H1 (cell line): ENCODE measurements at regions not wholly inside any gene's neighbourhood (a gene's known extent, or its start where the extent isn't known, plus 50 kb on each side); places are given as distances from the start of the nearest gene placed in this dataset.

Source experiments
- BRCA1 ChIP-seq: IDR thresholded peaks from 2 replicates; pipeline ENCODE4 v1.6.1; 2012; ENCODE audit warnings: low read depth, low read length, improper control_type of control experiment
- JUND ChIP-seq: IDR thresholded peaks from 2 replicates; pipeline ENCODE4 v1.6.1; 2011; ENCODE audit warnings: mild to moderate bottlenecking, improper control_type of control experiment, low read length
- SP1 ChIP-seq: IDR thresholded peaks from 2 replicates; pipeline ENCODE4 v1.6.1; 2011; ENCODE audit warnings: low read depth, low read length
- TBP ChIP-seq: IDR thresholded peaks from 2 replicates; pipeline ENCODE4 v1.6.1; 2011; ENCODE audit warnings: low read depth, low read length, improper control_type of control experiment

DNA sequence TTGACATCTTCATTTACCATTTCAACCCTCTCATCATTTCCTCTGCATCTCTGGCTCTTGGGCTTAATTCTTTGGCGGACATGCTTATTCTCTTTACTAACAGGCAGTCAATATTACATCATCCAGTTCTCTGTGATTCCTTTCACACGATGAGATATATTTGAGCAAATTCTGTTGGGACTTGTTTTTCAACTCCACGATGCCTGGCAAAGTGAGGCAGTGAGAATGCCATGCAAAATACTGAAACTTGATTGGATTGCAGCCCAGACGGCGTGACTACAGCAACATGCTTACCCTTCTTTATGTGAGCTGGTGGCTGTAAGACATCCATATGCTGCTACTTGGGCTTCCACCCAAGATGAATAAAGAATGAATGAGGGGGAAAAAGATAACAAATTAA is 101.7 kb upstream of the SPACA1 start (continued):
- TF ChIP-seq JUND = no peak
- TF ChIP-seq BRCA1 = no peak
- TF ChIP-seq SP1 = no peak
- TF ChIP-seq TBP = no peak
